Adrenal gland (tissue), 9 donors: ENCODE measurements at regions not wholly inside any gene's neighbourhood (a gene's known extent, or its start where the extent isn't known, plus 50 kb on each side); places are given as distances from the start of the nearest gene placed in this dataset.

Experiments
- DNase-seq, 7 donors: peaks; one replicate each; pipeline ENCODE4 v3.0.0-alpha.2; 2019 to 2020
- H3K27ac ChIP-seq, 5 donors: fragments of 200-600 bp; sonication (generic) in 4 of 5; 1 replicate in 3 of 5; 2 replicates in 2 of 5; pipeline versions ENCODE4 v1.5.1 to v1.8.0; 2016 to 2020; ENCODE audit warnings: mild to moderate bottlenecking in 1 of 5
- H3K27me3 ChIP-seq: fragments of 200-600 bp; 2 replicates; pipeline ENCODE4 v1.8.0; 2021
- H3K36me3 ChIP-seq, 2 donors: fragments of 200-600 bp; replicated peaks in 1 of 2; 1 replicate in 1 of 2; 2 replicates in 1 of 2; pipeline versions ENCODE4 v1.5.1 to v1.8.0; 2018 to 2022
- H3K4me1 ChIP-seq, 2 donors: fragments of 200-600 bp; replicated peaks in 1 of 2; 1 replicate in 1 of 2; 2 replicates in 1 of 2; pipeline versions ENCODE4 v1.5.1 to v1.8.0; 2018 to 2021
- H3K4me3 ChIP-seq, 4 donors: fragments of 200-600 bp; sonication (generic) in 3 of 4; one replicate each; pipeline ENCODE4 v1.5.1; 2016 to 2018
- H3K9me3 ChIP-seq, 3 donors: fragments of 200-600 bp; sonication (generic) in 1 of 3; replicated peaks in 1 of 3; 1 replicate in 2 of 3; 2 replicates in 1 of 3; pipeline versions ENCODE4 v1.5.1 to v1.8.0; 2016 to 2021
- POLR2A ChIP-seq, 2 donors: fragments of 450-650 bp; IDR thresholded peaks; one replicate each; pipeline ENCODE4 v1.6.1; 2017; ENCODE audit warnings: antibody characterized with exemption in 2 of 2, mild to moderate bottlenecking in 2 of 2, moderate library complexity in 1 of 2
- WGBS, 4 donors: extraction: QIAGEN DNeasy Blood & Tissue Kit in 2 of 4; methylation state at CpG; one replicate each; pipeline versions ENCODE4 v1.1.5 to v1.1.7; 2013 to 2017; 5-methylcytosine and 5-hydroxymethylcytosine counted together
- intact Hi-C, 2 donors: fragments of 100-400 bp; cut with DNase I; formaldehyde crosslinking; loops; one replicate each; pipeline versions ENCODE4 v1.14.1 to v1.15.0; 2022 to 2023
- TF ChIP-seq, protein P1 (sequence below), 6 experiments: fragments of 450-650 bp in 4 of 6; fragments of 200-600 bp in 2 of 6; sonication (generic) in 1 of 6; IDR thresholded peaks; 1 replicate in 5 of 6; 2 replicates in 1 of 6; pipeline versions ENCODE4 v1.5.1 to v1.8.0; 2016 to 2021; ENCODE audit warnings: antibody characterized with exemption in 6 of 6, mild to moderate bottlenecking in 2 of 6, moderate library complexity in 1 of 6
- donor health status: healthy with polysubstance abuse.
- donor health status: Bipolar disorder and iron deficiency.
- donor health status: DM: yes; HTN: yes; CAD: no.
- donor health status: DM: no; HTN: no; CAD: no.
- donor health status: DM: no; HTN: no; CAD: no.

DNA sequence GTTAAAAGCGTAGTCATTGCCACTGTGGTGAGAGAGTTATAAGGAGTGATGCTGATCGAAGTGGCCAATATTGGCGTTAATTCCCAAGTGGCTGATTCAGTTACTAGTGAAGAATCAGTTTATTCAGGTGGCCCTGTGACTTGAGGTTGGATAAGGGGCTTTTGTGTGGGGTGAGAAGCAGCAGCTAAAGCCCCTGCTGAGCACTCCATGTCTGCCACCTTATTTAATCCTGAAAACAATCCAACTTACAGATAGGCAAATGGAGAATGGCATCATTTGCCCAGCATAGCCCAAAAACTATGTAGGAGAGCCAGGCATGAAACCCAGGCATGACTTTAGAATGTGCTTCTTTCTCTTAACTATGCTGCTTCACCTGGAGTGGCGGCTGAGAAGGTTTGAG is 222.8 kb upstream of the KLF6 start:
- no peaks in the 10 kb centered on the region for H3K9me3 ChIP-seq
- DNase-seq, result no peak
- no peaks in the 10 kb centered on the region for H3K36me3 ChIP-seq
- no peaks in the 10 kb centered on the region for H3K4me1 ChIP-seq
- WGBS, 4 donors, result 66 to 89% (median 77%) methylated on average over 4 of the region's 4 CpGs
- H3K27me3 ChIP-seq, result no peaks in the 10 kb centered on the region
- intact Hi-C loops, result no loop called here
- H3K4me3 ChIP-seq, result no peak overlapping the region
- TF ChIP-seq POLR2A (IDR thresholded peaks at IDR 0.05), result no peak
- TF ChIP-seq, protein P1, sequence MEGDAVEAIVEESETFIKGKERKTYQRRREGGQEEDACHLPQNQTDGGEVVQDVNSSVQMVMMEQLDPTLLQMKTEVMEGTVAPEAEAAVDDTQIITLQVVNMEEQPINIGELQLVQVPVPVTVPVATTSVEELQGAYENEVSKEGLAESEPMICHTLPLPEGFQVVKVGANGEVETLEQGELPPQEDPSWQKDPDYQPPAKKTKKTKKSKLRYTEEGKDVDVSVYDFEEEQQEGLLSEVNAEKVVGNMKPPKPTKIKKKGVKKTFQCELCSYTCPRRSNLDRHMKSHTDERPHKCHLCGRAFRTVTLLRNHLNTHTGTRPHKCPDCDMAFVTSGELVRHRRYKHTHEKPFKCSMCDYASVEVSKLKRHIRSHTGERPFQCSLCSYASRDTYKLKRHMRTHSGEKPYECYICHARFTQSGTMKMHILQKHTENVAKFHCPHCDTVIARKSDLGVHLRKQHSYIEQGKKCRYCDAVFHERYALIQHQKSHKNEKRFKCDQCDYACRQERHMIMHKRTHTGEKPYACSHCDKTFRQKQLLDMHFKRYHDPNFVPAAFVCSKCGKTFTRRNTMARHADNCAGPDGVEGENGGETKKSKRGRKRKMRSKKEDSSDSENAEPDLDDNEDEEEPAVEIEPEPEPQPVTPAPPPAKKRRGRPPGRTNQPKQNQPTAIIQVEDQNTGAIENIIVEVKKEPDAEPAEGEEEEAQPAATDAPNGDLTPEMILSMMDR (IDR thresholded peaks at IDR 0.05), result no peak
- H3K27ac ChIP-seq, result no peak overlapping the region

DNA sequence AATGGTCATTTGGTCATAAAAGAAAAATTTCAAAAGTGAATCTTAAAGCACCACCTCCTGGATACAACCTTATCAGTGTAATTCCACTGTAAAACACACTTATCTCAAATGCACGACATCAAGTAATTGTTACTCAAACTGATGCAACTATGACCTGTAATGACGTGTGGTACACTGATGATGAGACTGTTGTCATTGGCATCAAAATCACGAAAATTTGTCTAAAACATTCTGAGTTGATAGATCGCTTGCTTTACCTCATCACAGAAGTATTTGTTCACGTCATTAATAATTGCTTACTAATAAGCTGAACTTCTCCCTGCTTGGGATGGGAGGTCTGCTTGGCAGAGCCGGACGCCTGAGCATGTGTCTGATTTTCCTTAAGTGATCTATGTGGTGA is 221.8 kb upstream of the KLF6 start:
- Histone ChIP-seq H3K27ac (peak overlapping the region in 2 of 5 donors; percentile 24 to 30), H3K4me3 (no peak overlapping the region), H3K36me3 (no peaks in the 10 kb centered on the region), H3K9me3 (no peaks in the 10 kb centered on the region), H3K27me3 (no peaks in the 10 kb centered on the region), H3K4me1 (no peaks in the 10 kb centered on the region)
- TF ChIP-seq, protein P1 (IDR thresholded peaks at IDR 0.05), result no peak
- TF ChIP-seq POLR2A (IDR thresholded peaks at IDR 0.05), result no peak
- intact Hi-C loops, result no loop called here
- DNase-seq, result no peak
- 73 to 85% (median 80%) methylated on average over 7 of the region's 7 CpGs for WGBS, 4 donors

- DNase-seq, result peak in 3 of 7 donors; percentile 30 to 47 (median 37)
- intact Hi-C loops, result no loop called here
- TF ChIP-seq, protein P1 (IDR thresholded peaks at IDR 0.05), result no peak
- TF ChIP-seq POLR2A (IDR thresholded peaks at IDR 0.05), result no peak
- H3K27me3 ChIP-seq, result no peaks in the 10 kb centered on the region
- 65 to 74% (median 72%) methylated on average over 8 of the region's 8 CpGs for WGBS, 4 donors
- no peaks in the 10 kb centered on the region for H3K4me1 ChIP-seq
- peak overlapping the region in 2 of 5 donors; percentile 33 to 51 for H3K27ac ChIP-seq
- no peak overlapping the region for H3K4me3 ChIP-seq
- H3K9me3 ChIP-seq, result no peaks in the 10 kb centered on the region
- no peaks in the 10 kb centered on the region for H3K36me3 ChIP-seq
Measured at GRCh38 chr10:4006051-4006450, 221.0 kb upstream of the KLF6 start.

- H3K9me3 ChIP-seq, result no peaks in the 10 kb centered on the region
- no peaks in the 10 kb centered on the region for H3K4me1 ChIP-seq
- H3K27me3 ChIP-seq, result no peaks in the 10 kb centered on the region
- intact Hi-C loops, result no loop called here
- H3K27ac ChIP-seq, result no peak overlapping the region
- no peak for DNase-seq
- no peaks in the 10 kb centered on the region for H3K36me3 ChIP-seq
- TF ChIP-seq, protein P1 (IDR thresholded peaks at IDR 0.05), result no peak
- TF ChIP-seq POLR2A (IDR thresholded peaks at IDR 0.05), result no peak
- H3K4me3 ChIP-seq, result no peak overlapping the region
- WGBS, 4 donors, result 90 to 93% (median 92%) methylated on average over 8 of the region's 8 CpGs
Measured at GRCh38 chr10:4004990-4005389, 220.0 kb upstream of the KLF6 start.
